ENCODE measurements at regions not wholly inside any gene's neighbourhood (a gene's known extent, or its start where the extent isn't known, plus 50 kb on each side); places are given as distances from the start of the nearest gene placed in this dataset.
"Not testable (repeated sequence)": the region's sequence is repeated elsewhere in the genome, so short reads cannot be mapped to it uniquely, and the experiment has no call there.

GRCh38 chr5:63205976-63206375 is 627.4 kb downstream of the LRRC70 start:
- DNase-seq (ENCODE audit: low read depth): no peak

- DNase-seq (ENCODE audit: low read depth): peak; percentile 4
These were observed 623.1 kb downstream of the LRRC70 start for GRCh38 chr5:63201738-63202137.

GRCh38 chr5:63194126-63194525 is 615.5 kb downstream of the LRRC70 start:
- DNase-seq (ENCODE audit: low read depth): no peak

- DNase-seq (ENCODE audit: low read depth): not testable (repeated sequence)
These were observed 601.6 kb downstream of the LRRC70 start for GRCh38 chr5:63180190-63180589.

- no peak for DNase-seq (ENCODE audit: low read depth)
These were observed 597.2 kb downstream of the LRRC70 start for GRCh38 chr5:63175850-63176249.

GRCh38 chr5:63170486-63170885 is 591.9 kb downstream of the LRRC70 start:
- no peak for DNase-seq (ENCODE audit: low read depth)

- no peak for DNase-seq (ENCODE audit: low read depth)
These were observed 586.4 kb downstream of the LRRC70 start for GRCh38 chr5:63164838-63165535.

GRCh38 chr5:63164339-63164738 is 585.7 kb downstream of the LRRC70 start:
- DNase-seq (ENCODE audit: low read depth): no peak

GRCh38 chr5:63155310-63155631 is 576.7 kb downstream of the LRRC70 start:
- no peak for DNase-seq (ENCODE audit: low read depth)

- DNase-seq (ENCODE audit: low read depth): no peak
These were observed 576.1 kb downstream of the LRRC70 start for GRCh38 chr5:63154476-63155309.

GRCh38 chr5:63152871-63153270 is 574.3 kb downstream of the LRRC70 start:
- DNase-seq (ENCODE audit: low read depth): no peak

- no peak for DNase-seq (ENCODE audit: low read depth)
These were observed 566.5 kb downstream of the LRRC70 start for GRCh38 chr5:63145167-63145566.

- no peak for DNase-seq (ENCODE audit: low read depth)
These were observed 563.0 kb downstream of the LRRC70 start for GRCh38 chr5:63141591-63141990.

- no peak for DNase-seq (ENCODE audit: low read depth)
These were observed 556.7 kb downstream of the LRRC70 start for GRCh38 chr5:63135291-63135690.

GRCh38 chr5:63131626-63132285 is 553.1 kb downstream of the LRRC70 start:
- peak; percentile 40 for DNase-seq (ENCODE audit: low read depth)

GRCh38 chr5:63128761-63129160 is 550.1 kb downstream of the LRRC70 start:
- DNase-seq (ENCODE audit: low read depth): no peak

- no peak for DNase-seq (ENCODE audit: low read depth)
These were observed 549.4 kb downstream of the LRRC70 start for GRCh38 chr5:63128018-63128417.

- peak; percentile 45 for DNase-seq (ENCODE audit: low read depth)
These were observed 548.4 kb downstream of the LRRC70 start for GRCh38 chr5:63127054-63127453.

- peak; percentile 59 for DNase-seq (ENCODE audit: low read depth)
These were observed 547.2 kb downstream of the LRRC70 start for GRCh38 chr5:63125862-63126261.

GRCh38 chr5:63125392-63125791 is 546.8 kb downstream of the LRRC70 start:
- no peak for DNase-seq (ENCODE audit: low read depth)

- no peak for DNase-seq (ENCODE audit: low read depth)
These were observed 545.6 kb downstream of the LRRC70 start for GRCh38 chr5:63124266-63124665.

- peak; percentile 14 for DNase-seq (ENCODE audit: low read depth)
These were observed 542.9 kb downstream of the LRRC70 start for GRCh38 chr5:63121471-63121870.

- DNase-seq (ENCODE audit: low read depth): no peak
These were observed 539.6 kb downstream of the LRRC70 start for GRCh38 chr5:63118221-63118620.

Measured in amniotic epithelial cell (primary cell).